ENCODE measurements at regions not wholly inside any gene's neighbourhood (a gene's known extent, or its start where the extent isn't known, plus 50 kb on each side); places are given as distances from the start of the nearest gene placed in this dataset.
"Not testable (repeated sequence)": the region's sequence is repeated elsewhere in the genome, so short reads cannot be mapped to it uniquely, and the experiment has no call there.

DNA sequence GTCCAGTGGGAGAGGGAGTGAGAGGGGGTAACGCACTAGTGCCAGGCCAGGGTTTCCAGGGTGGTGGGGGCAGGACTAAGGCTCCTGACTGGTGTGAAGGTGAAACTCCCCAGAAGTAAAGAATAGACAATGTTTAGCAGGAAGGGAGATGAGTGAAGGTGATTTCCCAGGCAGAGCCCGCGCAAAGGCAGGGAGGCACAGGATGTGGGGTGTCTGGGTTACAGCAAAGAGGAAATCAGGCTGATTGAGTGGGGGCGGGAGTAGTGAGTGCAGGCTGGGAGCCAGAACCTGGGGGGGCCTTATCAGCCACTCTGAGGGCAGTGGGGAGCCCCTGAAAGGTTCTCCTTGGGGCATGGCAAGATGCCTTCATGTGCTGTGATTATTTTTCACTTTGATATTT is 167.5 kb downstream of the UTP18 start:
- Histone ChIP-seq H3K9me2 (ENCODE audit: low read depth, low read length) (no peaks in the 10 kb centered on the region), H3F3A (ENCODE audit: insufficient read depth, low read length) (no peaks in the 10 kb centered on the region), H3K36me3 (ENCODE audit: insufficient read depth, low read length) (no peaks in the 10 kb centered on the region), H3K9ac (ENCODE audit: low read length) (no peak overlapping the region), H3K9me3 (ENCODE audit: low read length) (no peaks in the 10 kb centered on the region), H4K20me1 (ENCODE audit: insufficient read depth, low read length) (no peaks in the 10 kb centered on the region), H3K4me2 (ENCODE audit: low read length) (no peak overlapping the region), H3K27me3 (ENCODE audit: insufficient read depth, low read length) (no peaks in the 10 kb centered on the region), H3K4me3 (ENCODE audit: low read depth, low read length, poor library complexity, severe bottlenecking) (no peak overlapping the region), H3K79me2 (ENCODE audit: insufficient read depth, low read length) (no peaks in the 10 kb centered on the region), H3K4me1 (ENCODE audit: insufficient read depth, low read length, severe bottlenecking) (no peaks in the 10 kb centered on the region), H3K27ac (ENCODE audit: low read depth, low read length, poor library complexity, severe bottlenecking) (no peak overlapping the region), H2AFZ (ENCODE audit: low read length) (no peak overlapping the region)
- no peak for TF ChIP-seq EZH2 (IDR thresholded peaks at IDR 0.05; ENCODE audit: borderline replicate concordance, low read length)
- TF ChIP-seq, protein P1, sequence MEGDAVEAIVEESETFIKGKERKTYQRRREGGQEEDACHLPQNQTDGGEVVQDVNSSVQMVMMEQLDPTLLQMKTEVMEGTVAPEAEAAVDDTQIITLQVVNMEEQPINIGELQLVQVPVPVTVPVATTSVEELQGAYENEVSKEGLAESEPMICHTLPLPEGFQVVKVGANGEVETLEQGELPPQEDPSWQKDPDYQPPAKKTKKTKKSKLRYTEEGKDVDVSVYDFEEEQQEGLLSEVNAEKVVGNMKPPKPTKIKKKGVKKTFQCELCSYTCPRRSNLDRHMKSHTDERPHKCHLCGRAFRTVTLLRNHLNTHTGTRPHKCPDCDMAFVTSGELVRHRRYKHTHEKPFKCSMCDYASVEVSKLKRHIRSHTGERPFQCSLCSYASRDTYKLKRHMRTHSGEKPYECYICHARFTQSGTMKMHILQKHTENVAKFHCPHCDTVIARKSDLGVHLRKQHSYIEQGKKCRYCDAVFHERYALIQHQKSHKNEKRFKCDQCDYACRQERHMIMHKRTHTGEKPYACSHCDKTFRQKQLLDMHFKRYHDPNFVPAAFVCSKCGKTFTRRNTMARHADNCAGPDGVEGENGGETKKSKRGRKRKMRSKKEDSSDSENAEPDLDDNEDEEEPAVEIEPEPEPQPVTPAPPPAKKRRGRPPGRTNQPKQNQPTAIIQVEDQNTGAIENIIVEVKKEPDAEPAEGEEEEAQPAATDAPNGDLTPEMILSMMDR (IDR thresholded peaks at IDR 0.05; ENCODE audit: low read length) = no peak

DNA sequence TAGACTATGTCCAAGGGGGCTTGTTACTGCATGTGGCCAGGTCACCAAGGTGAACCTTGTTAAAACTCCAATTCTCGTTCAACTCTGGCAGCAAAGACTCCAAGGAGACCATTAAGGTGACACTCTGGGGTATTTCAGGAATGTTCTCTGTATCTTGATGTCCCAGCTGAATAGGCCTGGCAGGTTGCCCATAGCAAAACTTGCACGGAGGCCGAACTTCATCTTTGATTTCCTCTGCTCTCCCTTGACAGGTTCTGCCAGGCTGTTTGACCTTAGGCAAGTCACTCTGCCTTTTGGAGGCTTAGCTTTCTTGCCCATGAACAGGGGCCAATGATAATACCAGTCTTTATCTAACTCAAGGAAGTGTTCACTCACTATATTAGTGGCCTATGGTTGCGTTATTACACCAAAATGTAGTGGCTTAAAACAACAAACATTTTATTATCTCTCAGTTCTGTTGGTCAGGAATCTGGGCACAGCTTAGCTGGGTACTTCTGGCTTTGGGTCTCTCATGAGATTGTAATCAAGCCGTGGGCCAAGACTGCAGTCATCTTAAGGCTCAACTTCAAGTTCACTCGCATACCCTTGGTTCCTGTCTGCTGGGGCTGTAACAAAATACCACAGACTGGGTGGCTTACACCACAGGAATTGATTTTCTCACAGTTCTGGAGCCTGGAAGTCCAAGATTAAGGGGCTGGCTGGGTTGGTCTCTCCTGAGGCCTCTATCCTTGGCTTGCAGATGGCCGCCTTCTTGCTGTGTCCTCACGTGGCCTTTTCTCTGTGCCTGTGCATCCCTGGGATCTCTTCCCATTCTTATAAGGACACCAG is 168.5 kb downstream of the UTP18 start:
- Histone ChIP-seq H4K20me1 (ENCODE audit: insufficient read depth, low read length) (no peaks in the 10 kb centered on the region), H3K79me2 (ENCODE audit: insufficient read depth, low read length) (no peaks in the 10 kb centered on the region), H3K36me3 (ENCODE audit: insufficient read depth, low read length) (no peaks in the 10 kb centered on the region), H3K9me2 (ENCODE audit: low read depth, low read length) (no peaks in the 10 kb centered on the region), H3K27ac (ENCODE audit: low read depth, low read length, poor library complexity, severe bottlenecking) (no peak overlapping the region), H3K27me3 (ENCODE audit: insufficient read depth, low read length) (no peaks in the 10 kb centered on the region), H3K9ac (ENCODE audit: low read length) (no peak overlapping the region), H3K9me3 (ENCODE audit: low read length) (no peaks in the 10 kb centered on the region), H3K4me2 (ENCODE audit: low read length) (no peak overlapping the region), H3K4me1 (ENCODE audit: insufficient read depth, low read length, severe bottlenecking) (no peaks in the 10 kb centered on the region), H2AFZ (ENCODE audit: low read length) (no peak overlapping the region), H3K4me3 (ENCODE audit: low read depth, low read length, poor library complexity, severe bottlenecking) (no peak overlapping the region), H3F3A (ENCODE audit: insufficient read depth, low read length) (no peaks in the 10 kb centered on the region)
- TF ChIP-seq, protein P1 (IDR thresholded peaks at IDR 0.05; ENCODE audit: low read length) = no peak
- no peak for TF ChIP-seq EZH2 (IDR thresholded peaks at IDR 0.05; ENCODE audit: borderline replicate concordance, low read length)

DNA sequence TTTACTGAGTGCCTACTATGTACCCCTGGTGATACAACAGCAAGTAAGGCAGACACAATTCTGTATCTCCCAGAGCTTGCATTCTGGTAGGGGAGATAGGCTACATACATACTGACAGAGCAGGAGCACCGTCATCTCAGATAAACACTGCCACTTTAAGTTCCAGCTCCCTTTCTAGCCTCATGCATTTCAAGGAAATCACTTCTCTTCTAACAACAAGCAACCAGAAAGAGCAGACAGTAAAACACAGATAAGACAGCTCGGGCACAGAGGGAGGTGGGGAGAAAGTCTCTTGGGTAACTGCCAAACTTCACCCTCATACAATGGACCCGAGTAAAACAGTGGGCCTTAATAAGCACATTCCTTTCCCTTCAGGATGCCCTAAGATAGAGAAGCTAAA is 169.6 kb downstream of the UTP18 start:
- H3F3A ChIP-seq (ENCODE audit: insufficient read depth, low read length); H2AFZ ChIP-seq (ENCODE audit: low read length); H3K79me2 ChIP-seq (ENCODE audit: insufficient read depth, low read length); H3K4me3 ChIP-seq (ENCODE audit: low read depth, low read length, poor library complexity, severe bottlenecking); H3K4me1 ChIP-seq (ENCODE audit: insufficient read depth, low read length, severe bottlenecking); H3K9me3 ChIP-seq (ENCODE audit: low read length); H3K27me3 ChIP-seq (ENCODE audit: insufficient read depth, low read length); H3K27ac ChIP-seq (ENCODE audit: low read depth, low read length, poor library complexity, severe bottlenecking); H3K9ac ChIP-seq (ENCODE audit: low read length); H4K20me1 ChIP-seq (ENCODE audit: insufficient read depth, low read length); H3K36me3 ChIP-seq (ENCODE audit: insufficient read depth, low read length); H3K4me2 ChIP-seq (ENCODE audit: low read length); H3K9me2 ChIP-seq (ENCODE audit: low read depth, low read length): not testable (repeated sequence)

GRCh38 chr17:51430591-51430990 is 170.2 kb downstream of the UTP18 start:
- no peaks in the 10 kb centered on the region for H3K9me3 ChIP-seq (ENCODE audit: low read length)

More at GRCh38 chr17:51430591-51430990, 170.2 kb downstream of the UTP18 start:
- no peak overlapping the region for H3K9ac ChIP-seq (ENCODE audit: low read length)
- no peak overlapping the region for H3K4me3 ChIP-seq (ENCODE audit: low read depth, low read length, poor library complexity, severe bottlenecking)
- no peak overlapping the region for H3K4me2 ChIP-seq (ENCODE audit: low read length)
- H3K79me2 ChIP-seq (ENCODE audit: insufficient read depth, low read length) = no peaks in the 10 kb centered on the region
- no peak overlapping the region for H2AFZ ChIP-seq (ENCODE audit: low read length)
- no peaks in the 10 kb centered on the region for H3K27me3 ChIP-seq (ENCODE audit: insufficient read depth, low read length)
- H3F3A ChIP-seq (ENCODE audit: insufficient read depth, low read length) = no peaks in the 10 kb centered on the region
- no peak for TF ChIP-seq EZH2 (IDR thresholded peaks at IDR 0.05; ENCODE audit: borderline replicate concordance, low read length)
- TF ChIP-seq, protein P1 (IDR thresholded peaks at IDR 0.05; ENCODE audit: low read length) = no peak
- H4K20me1 ChIP-seq (ENCODE audit: insufficient read depth, low read length) = no peaks in the 10 kb centered on the region
- no peaks in the 10 kb centered on the region for H3K36me3 ChIP-seq (ENCODE audit: insufficient read depth, low read length)
- H3K9me2 ChIP-seq (ENCODE audit: low read depth, low read length) = no peaks in the 10 kb centered on the region
- H3K4me1 ChIP-seq (ENCODE audit: insufficient read depth, low read length, severe bottlenecking) = no peaks in the 10 kb centered on the region
- H3K27ac ChIP-seq (ENCODE audit: low read depth, low read length, poor library complexity, severe bottlenecking) = no peak overlapping the region
